GM18520 (cell line): ENCODE measurements at regions not wholly inside any gene's neighbourhood (a gene's known extent, or its start where the extent isn't known, plus 50 kb on each side); places are given as distances from the start of the nearest gene placed in this dataset.

Source experiments
- ATAC-seq: cut with Tn5 transposase; IDR thresholded peaks from one replicate; pipeline ENCODE4 v1.9.1; 2021; ENCODE audit not compliant: unreplicated experiment

DNA sequence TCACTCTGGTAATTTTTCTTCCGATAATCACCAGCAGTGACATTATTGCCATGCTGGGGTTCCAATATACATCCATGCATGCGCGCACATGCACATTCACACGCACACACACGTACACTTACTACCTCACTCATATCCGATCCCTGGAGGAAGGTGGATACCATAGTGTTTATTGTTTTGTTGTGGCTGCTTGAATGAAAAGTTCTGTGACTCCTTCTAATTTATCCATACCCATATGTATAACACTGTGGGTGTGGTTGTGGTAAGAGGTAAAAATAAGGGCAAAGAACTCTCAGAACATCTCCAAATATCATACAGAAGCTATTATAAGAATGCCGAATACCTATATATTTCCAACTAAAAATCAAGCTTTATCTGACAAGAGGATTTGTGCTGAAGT lies 407.8 kb upstream of the PODXL start:
- ATAC-seq: no peak

DNA sequence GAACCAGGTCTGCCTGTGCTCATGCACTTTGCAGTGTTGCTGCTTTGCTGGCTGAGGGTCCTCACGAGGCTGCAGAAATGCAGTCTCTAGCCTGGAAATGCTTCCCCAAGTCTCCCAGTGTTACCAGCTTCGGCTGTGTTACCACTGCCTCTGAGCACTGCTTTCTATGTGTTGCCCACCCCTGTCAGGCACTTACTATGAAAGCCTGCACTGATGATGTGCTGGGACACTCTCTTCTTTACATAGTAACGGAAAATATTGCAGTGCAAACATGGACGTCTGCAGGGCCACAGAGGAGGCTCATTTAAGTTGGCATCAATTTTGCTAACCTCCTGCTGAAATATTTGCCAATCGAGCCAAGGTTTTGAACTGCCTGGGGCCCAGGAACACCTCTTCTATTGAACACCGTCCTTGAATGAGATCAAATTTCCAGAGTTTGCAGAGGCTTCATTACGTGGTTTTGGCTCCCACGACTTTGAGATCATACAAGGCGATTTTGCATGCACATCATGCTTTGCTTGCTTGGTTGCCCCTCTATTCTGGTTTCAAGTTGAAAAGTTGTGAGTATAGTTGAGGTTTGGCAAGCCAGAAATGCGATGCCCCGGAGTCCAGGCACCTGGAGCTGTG lies 404.7 kb upstream of the PODXL start:
- no peak for ATAC-seq

DNA sequence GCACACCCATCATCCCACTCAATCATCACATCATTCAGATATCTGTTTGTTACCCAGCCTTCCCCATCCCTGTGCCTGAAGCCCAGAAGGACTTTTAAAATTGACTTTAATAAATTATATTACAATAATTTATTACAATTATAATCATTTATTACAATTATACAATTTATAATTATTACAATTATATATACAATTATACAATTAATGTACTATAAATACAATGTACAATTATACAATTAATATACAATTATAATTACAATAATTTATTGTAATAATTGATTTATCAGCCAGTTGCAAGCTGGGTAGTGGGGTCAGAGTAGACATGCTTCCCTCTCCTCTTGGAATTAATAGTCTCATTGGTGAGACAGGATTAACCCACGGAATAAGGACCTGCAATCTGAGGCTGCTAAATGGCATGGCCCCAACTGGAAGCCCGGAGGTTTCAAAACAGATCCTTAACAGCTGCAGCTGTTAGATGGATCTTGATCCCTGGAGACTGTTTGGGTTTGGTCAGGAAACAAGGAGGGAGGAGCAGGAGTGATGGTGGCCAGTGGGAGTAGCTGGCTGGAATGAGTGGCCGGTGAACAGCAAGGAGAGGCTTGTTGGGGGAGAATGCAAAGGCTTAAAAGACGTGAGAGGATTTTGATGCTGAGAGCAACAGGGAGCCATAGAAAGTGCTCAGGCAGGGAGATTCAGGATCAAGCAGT lies 402.8 kb upstream of the PODXL start:
- ATAC-seq: no peak

DNA sequence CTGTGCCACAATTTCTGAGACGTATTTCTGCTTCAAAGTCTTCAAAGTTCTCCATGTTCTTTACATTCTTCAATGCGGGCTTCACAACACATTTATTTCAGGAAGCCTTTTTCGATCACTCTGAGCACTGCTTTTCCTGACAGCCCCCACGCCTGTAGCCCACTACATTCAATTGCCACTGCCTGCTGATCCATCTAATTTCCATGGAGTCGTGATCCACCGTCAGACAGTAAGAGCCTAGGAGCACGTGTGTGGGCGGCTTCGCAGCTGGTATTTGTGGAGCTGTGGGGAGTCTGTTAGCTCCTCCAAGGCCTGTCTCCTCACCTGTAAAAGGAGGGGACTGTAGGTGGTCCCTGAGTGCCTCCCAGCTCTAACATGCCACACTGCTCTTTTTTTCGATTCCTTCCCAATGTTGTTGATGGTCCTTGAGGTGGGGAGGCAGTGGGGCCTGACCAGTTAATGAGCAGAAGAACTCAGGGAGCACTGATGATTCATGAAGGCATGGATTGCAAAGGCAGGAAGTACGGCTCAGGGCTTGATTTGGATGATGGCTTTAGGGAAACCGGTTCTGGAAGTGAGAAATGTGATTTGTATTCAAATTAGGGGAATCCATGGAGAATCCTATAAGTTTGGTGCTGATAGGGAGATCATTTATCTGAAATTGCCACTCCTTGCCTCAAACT lies 401.1 kb upstream of the PODXL start:
- no peak for ATAC-seq

DNA sequence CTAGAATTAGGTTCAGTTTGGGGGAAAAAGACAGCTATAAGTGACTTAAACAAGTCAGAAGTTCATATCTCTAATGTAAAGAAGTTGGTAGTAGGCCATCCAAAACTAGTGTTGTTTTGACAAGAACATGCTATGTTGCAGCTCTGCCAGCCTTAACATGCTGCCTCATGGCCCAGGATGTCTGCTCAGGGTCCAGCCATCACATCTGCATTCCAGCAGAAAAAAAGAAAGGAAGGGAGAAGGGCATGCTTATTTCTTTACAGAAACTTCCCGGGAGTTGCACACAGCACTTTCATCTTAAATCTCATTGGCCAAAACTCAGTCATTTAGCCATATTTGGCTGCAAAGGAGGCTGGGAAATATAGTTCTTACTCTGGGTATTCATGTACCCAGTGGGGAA lies 400.4 kb upstream of the PODXL start:
- ATAC-seq: no peak

DNA sequence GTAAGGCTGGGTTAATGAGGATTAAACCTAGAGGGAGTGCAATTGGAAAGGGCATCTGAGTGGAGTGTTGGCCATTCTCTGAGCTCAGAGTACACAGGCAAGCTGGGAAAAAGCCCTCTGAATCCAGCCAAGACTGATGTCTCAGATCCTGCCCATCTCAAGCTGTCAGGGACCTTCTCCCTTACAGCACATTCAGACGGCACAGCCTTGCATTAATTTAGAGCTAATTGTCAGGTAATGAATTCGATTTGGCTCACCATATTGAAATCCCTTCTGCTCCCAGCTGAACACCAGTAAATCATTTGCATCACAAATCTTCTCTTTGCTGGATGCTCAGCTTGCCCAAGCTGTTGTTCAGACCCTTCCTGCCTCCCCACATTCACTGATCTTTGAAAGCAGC lies 399.3 kb upstream of the PODXL start:
- no peak for ATAC-seq

DNA sequence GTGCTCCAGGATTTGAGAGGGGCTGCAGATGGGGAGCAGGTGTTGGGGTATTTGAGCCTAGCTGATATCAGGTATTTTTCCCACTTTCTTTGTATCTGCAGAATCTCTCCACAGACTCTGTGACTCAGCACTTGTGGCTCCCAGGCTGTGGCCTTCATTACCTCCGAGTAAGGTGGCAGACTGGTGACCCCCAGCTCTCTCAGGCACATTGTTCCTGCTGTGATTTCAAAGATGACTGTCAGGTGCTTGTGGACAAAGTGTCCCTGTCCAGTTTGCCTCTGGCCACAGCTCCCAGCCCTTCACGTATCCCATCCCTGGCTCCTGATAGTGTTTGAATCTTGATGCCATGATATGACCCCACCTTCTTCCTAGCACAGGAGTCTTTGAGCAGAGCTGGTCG lies 396.8 kb upstream of the PODXL start:
- no peak for ATAC-seq

DNA sequence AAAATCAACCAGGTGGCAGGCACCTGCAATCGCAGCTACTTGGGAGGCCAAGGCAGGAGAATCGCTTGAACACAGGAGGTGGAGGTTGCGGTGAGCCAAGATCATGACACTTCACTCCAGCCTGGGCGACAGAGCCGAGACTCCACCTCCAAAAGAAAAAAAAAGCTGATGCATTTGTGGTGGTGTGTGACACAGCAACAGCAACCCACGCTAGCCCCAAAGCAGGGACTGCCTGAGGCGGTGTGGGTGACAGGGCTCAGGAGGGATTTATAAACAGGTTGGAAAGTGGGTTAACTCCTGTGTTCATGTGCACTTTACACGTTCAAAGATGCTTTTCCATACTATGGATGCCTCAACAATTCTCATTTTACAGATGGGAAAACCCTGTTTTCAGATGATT lies 395.9 kb upstream of the PODXL start:
- ATAC-seq: no peak

DNA sequence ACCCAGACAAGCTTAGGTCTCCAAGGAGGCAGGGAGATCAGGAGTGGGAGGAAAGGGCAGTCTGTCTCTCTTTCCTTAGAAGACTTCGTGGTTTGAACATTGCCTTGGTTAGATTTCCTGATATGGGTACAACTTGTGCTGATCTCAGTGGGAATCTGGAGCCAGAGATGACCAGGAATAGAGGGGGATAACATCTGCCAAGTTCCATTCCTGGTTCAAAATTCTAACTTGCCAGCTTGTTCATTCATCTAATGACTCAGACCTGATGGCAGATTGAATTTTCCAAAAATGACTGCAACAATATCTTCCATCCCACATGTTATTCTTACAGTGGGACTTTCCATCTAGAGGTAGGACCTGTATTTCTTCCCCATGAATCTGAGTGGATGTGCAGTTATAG lies 394.3 kb upstream of the PODXL start:
- no peak for ATAC-seq

DNA sequence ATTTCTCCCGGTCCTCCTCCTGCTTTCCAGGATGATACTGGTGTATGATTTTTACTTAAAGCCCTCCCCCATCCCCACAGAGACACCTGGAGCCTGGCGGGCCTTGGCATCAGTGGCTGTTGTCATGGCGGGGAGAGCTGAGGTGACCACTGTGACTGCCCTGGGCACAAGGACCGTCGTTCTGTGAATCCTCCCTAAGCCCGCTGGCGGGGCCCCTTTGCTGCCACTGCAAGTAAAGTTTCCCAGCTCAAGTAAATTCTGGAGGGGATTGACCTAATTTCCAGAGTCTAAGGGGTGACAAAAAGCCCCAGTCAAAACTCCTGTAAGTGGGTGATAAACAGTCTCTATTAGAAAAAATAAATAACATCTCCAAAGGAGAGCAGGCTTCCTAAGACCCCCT lies 393.2 kb upstream of the PODXL start:
- ATAC-seq: no peak

DNA sequence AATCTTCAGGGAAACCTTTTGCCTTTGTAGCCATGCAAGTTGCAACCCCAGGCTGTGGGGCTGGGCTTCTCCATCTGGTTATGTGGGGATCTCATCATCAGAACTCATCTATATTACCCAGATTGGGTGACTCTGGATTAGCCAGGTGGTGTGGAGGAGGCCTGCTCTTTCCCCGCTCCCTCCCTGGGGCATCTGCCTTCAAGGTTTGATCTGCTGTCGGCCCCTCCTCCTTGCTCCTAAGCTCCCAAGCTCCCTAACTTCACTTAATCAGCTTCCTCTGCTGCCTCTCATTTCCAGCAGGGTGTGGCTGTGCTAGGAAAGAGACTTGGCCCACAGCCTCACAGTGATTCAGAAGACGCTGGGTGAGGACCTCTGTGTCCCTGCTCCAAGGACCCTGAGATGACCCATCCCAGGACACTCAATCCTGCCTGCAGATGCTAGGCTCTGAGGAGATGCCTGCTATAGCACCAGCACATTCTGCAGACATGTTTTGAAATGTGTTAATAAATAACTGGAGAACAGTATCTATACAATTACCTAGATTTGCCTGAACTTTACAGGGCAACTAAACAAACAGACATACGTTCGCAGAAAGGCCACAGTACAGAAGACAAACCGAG lies 392.1 kb upstream of the PODXL start:
- ATAC-seq: no peak

DNA sequence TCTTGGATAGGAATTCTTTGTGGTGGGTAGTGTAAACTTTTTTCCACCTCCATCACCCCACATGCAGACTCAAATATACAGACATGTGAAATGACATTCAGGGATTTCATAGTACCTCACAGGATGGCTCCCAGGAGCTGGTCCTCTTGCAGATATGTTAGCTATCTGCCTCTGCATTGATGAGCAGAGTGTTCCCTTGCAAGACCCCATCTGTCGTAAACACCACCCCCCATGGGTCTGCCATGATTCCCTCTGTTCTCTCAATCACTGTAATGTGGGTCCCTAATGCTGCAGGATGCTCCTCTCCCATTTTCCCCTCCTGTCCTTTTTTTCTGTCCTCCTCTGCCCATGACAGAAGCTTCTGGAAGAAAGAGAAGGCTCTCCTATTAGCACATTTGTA lies 391.2 kb upstream of the PODXL start:
- ATAC-seq: no peak

DNA sequence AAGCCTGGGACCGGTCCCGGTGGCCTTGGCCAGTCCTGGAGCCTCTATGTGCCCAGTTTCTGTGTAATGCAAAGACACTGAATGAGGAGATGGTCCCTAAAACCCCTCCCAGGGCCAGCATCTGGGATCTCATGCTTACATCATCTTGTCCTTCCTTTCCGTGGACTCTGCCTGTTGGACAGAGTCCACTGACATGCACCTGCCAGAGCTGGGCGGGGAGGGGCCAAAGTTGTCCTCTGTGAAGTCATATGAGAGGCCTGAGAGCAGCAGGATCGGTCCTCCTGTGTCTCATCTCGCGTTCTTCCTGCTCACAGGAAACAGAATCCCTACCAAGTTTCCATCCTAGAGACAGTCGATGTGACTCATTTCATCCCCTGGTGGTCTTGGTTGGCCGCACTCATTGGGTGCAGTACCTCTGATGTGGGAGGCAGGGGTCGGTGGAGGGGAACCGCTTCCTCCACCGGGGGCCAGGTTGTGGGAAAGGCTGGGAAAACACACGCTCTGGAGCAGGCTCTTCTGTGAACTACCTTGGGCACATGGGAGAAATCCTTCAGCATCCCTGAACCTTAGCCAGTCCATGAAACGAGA lies 389.6 kb upstream of the PODXL start:
- no peak for ATAC-seq

DNA sequence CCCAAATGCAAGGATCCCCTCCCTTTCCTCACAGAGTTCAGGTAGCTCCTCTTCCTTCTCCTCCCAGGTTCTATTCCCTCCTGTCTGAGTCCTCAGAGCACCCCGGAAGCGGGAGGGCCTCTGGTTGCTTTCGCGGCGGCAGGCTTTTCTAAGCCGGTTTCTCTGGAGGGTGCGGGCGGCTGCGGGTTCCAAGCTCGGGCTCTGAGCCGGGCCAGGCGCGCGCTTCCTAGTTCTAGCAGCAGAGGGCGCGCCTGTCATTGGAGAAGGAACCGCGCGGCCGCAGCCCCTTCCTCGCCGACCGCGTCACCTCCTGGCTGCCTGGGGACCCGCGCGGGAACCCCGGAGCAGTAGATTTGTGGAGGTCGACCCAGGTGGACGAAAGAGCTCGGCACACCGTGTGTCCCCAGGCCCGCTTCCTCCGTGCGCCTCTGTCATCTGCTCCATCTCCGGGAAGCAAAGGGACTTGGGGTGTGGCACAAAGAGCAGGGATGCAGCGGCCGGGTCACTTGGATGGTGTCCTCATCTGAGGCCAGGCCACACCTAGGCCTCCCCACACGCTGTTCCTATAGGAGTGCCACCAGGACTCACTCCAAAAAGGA lies 389.0 kb upstream of the PODXL start:
- no peak for ATAC-seq

DNA sequence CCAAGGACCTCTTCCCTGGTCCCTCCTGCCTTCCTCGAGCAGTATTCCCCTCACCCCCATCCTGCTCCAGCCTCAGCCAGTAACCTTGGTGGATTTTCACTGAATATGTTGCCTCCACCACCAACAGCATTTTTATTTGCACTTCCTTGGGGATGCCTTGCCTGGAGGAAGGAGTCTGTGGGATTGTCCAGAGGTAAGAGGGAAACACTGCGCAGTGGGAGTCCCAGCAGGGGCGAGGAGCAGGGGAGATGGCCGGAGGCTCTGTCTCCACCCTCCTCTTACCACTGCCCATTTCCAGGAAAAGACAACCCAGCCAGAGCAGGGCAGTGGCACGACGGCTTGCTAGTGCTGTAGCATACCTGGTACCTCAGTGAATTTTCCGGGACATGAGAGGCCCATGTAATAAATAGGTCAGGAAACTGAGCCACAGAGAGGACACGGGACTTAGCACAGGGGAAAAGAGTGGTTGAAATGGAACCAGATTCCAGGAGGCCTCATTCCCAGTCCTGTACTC lies 388.2 kb upstream of the PODXL start:
- no peak for ATAC-seq

DNA sequence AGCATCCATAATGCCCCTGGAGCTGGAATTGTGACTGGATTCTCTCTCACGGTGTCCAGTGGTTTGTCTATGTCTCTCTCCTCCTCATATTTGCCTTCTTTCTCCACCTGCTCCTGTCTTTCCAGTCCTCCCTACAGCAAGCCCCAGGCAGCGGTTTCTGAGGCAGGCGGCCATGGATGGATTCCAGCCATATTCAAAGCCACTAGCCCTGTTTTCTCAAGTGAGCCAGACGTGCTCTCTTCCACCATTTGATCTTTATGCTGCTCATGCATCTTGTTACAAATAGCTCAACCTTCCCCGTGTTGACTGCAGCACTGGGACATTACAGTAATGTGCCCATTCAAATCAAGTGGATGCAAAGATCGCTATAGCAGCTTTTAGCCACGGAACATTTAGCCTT lies 387.2 kb upstream of the PODXL start:
- ATAC-seq: no peak

DNA sequence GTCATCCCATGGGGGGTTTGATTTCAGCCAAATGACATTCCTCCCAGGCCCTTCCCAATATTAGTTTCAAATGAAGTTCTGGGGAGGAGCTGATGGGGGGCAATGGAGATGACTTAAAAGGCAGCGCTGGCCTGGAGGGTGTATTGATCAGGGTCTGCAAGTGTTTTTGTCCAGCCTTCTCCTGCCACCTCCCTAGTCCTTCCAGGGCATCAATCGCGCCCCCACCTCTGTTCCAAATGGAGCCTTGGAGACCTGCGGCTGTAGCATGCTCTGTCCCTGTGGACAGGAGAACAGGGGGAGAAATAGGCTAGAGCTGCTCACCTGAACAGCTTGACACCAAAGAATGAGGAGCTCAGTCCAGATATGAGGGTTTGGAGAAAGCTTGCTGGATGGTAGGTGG lies 386.8 kb upstream of the PODXL start:
- no peak for ATAC-seq

DNA sequence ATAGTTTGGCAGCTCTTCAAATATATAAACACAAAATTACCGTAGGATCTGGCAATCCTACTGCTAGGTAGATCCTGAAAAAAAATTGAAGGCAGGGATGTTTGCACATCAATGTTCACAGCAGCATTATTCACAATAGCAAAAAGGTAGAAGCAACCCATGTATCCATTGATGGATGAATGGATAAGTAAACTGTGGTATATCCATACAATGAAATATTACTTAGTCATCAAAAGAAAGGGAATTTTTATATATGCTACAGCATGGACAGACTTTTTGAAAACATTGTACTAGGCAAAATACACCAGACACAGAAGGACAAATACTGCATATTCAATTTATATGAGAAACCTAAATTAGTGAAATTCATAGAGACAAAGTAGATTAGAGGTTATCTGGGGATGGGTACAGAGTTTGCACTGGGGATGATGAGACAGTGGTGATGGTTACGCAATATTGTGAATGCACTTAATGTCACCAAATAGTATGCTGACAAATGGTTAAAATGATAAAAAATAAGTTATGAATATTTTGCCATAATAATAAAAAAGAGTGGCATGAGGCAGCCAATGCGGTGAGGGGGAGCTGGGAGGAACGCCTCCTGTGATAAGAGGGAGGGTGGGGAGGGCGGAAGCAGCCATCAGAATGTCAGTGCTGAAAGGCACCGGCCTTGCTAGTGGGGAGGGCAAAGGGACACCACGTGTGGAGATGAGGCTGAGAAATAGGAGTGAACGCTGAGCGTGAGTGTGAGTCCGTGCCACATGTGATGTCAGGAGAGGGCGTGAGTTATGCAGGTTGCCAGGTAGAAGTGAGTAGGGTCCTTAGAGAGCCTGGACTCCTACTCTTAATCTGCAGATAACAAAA lies 386.1 kb upstream of the PODXL start:
- ATAC-seq: no peak

DNA sequence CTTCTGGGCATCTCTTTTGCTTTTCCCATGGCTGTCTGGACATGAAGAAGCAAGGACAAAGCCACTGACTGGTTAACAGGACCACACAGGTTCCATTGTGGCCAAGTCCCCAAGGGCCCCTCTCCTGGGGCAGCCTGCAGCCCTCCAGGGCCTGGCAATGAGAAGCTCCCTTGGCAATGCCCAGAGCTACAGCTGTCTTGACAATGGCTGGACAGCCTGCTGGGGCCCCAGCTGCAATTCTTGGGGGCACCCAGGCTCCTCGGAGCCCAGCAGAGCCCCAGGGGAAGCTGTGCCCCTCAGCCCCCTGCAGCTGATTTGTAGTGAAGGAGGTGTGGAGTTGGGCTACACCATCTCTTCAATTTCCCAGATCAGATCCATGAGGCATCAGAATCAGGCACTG lies 384.9 kb upstream of the PODXL start:
- no peak for ATAC-seq

DNA sequence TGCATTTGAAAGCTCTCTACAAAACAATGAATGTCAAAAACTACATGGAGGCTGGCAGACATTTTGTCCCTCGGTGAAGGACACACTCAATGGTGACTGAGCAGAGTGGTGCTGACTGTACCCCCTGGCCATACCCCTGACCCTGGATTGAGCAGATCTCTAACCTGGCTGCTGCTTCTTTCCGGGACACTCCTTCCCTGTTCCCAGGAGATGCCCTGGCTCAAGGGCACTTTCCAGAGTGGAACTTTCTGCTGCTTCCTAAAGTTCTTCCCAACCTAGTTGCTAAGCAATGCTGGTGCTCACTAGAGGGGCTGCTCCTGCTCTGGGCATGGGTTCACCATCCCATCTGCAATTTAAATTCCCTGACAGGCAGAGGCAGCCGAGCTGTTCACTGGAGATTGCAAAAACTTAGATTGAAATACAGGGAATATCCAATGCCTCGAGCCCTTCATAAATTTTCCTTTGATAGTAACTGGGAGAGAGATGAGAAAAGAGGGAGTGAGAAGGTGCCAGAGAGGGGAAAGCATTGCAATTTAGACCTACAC lies 384.3 kb upstream of the PODXL start:
- no peak for ATAC-seq
